T47D (cell line): ENCODE measurements at regions not wholly inside any gene's neighbourhood (a gene's known extent, or its start where the extent isn't known, plus 50 kb on each side); places are given as distances from the start of the nearest gene placed in this dataset.

ENCODE experiments used
- DNase-seq, 2 experiments: peaks; one replicate each; pipeline versions ENCODE4 v3.0.0 to v3.0.0-alpha.2; 2011 to 2012; ENCODE audit warnings: low read depth in 1 of 2, low spot score in 1 of 2
- JUND ChIP-seq: IDR thresholded peaks from 2 replicates; pipeline ENCODE4 v1.6.1; 2012; ENCODE audit warnings: low read depth
- in situ Hi-C: cut with HindIII; loops from 2 replicates; pipeline ENCODE4 v1.10.0; 2016; ENCODE audit warnings: low sequenced_read_pairs, low pct_unique_long_range_greater_than_20kb

- DNase-seq: peak in 1 of 2 experiments; percentile 3
- in situ Hi-C loops: no loop called here
- TF ChIP-seq JUND: no peak
Measured at GRCh38 chr1:13930151-13930550, 230.2 kb downstream of the PRDM2 start.

GRCh38 chr1:13931226-13931625 lies 231.2 kb downstream of the PRDM2 start:
- DNase-seq: no peak
- TF ChIP-seq JUND: no peak
- in situ Hi-C loops: no loop called here

GRCh38 chr1:13935336-13935735 lies 235.3 kb downstream of the PRDM2 start:
- no peak for TF ChIP-seq JUND
- in situ Hi-C loops: no loop called here
- no peak for DNase-seq

GRCh38 chr1:13941315-13941714 lies 241.3 kb downstream of the PRDM2 start:
- in situ Hi-C loops: no loop called here
- no peak for DNase-seq
- TF ChIP-seq JUND: no peak

DNA sequence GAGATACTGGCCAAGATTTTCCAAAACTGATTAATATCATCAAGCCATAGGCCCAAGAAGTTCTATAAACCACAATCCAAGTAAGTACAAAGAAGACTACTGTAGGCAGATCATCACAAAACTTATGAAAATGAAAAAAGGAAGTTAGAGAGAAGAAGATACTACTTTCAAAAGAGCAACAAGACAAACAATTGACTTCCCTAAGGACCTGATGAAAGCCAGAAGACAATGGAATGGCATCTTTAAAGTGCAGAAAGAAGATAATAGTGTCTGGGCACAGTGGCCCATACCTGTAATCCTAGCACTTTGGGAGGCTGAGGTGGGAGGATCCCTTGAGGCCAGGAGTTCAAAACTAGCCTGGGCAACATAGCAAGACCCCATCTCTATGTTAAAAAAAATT lies 243.1 kb downstream of the PRDM2 start:
- TF ChIP-seq JUND: no peak
- in situ Hi-C loops: no loop called here

DNA sequence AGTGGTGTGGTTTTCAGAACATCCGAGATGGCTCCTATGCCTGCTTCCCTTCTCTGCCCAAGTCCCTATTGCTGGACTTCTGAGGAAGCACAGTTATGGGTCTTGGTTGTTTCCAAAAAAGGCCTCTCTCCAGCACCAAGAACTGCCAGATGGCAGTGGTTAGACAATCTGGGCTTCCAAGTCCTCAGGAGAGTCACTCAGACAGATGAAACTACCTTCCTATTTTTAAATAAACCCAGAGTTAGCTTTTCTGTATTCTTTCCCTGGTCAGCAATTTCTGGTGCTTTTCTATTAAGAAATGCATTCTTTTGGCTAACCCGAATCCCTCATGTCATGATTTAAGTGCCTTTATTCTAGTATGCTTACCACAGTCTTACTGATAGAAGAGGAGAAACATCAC lies 245.9 kb downstream of the PRDM2 start:
- DNase-seq: no peak
- TF ChIP-seq JUND: no peak
- in situ Hi-C loops: no loop called here

More for the DNA sequence above, 243.1 kb downstream of the PRDM2 start:
- DNase-seq: no peak

- in situ Hi-C loops: no loop called here
- TF ChIP-seq JUND: no peak
- no peak for DNase-seq
Measured at GRCh38 chr1:13947658-13948057, 247.7 kb downstream of the PRDM2 start.

- in situ Hi-C loops: no loop called here
- no peak for TF ChIP-seq JUND
Measured at GRCh38 chr1:13948396-13948795, 248.4 kb downstream of the PRDM2 start.

DNA sequence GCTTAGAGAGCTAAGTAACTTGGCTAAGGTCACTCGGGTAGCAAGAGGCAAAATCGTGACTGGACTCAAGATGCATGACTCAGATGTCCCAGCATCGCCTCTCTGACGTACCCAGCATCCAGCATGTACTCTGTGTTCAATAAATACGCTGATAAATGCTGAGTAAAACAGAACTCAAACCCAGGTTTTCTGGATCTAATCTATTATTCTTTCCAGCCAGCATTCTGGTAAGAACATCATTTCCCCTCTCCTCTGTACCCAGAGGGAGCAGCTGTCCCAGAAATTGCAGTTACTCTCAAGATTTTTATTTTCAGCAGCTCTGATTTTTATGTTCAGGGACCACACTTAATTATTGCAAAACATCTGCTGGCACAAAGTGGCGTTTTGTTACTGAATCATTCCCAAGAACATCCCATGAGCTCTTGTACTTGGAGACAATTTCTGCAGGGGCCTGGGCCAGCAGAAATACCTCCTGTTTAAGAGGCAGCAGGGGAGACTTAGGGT lies 249.0 kb downstream of the PRDM2 start:
- in situ Hi-C loops: no loop called here
- TF ChIP-seq JUND: no peak
- no peak for DNase-seq

More at GRCh38 chr1:13948396-13948795, 248.4 kb downstream of the PRDM2 start:
- DNase-seq: no peak

- in situ Hi-C loops: no loop called here
- DNase-seq: no peak
- no peak for TF ChIP-seq JUND
Measured at GRCh38 chr1:13949546-13949945, 249.6 kb downstream of the PRDM2 start.

- DNase-seq: no peak
- no peak for TF ChIP-seq JUND
- in situ Hi-C loops: no loop called here
Measured at GRCh38 chr1:13950637-13951036, 250.6 kb downstream of the PRDM2 start.

DNA sequence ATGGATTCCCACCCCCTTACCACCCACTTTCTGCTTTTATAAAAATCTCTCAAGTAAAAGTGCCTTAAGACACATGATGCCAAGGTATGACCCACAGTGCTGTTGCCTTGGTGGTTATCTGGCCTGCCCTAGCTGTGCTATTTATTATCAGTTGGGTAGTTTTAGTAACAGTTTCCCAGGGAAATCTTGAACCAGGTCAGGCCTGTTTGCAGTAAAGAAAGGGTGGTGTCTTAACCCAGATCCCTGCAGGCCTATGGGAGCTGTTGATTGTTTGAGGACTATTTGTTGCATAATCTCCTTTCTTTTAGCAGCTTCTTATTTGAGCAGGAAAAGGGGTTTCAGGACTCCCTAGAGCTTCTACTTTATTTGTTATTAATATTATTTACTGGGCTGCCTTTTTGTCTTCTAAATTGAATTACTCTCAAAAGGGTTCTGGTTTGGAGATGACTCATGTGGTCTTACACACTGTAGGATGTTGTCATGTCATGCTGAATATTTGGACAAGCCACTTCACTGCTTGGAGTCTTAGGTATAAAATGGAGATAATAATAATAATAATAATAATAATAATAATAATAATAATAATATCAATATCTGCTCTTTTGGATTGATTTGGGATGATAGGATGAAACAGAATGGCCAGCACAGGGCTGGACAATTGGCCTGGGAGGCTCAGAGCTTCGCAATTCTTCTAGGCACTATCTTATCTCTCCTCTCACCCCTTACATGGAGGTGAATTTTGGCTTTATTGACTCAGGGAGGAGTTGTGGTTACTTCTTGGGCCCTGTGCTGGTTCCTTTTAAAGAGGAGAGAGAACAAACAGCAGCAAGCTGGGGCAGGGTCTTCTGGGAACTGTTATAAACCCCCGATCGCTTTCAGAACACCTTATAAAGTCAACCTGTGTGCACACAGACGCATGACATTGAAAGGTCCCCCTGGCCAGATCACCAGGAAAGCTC lies 252.1 kb downstream of the PRDM2 start:
- TF ChIP-seq JUND: no peak
- in situ Hi-C loops: no loop called here
- no peak for DNase-seq

- in situ Hi-C loops: no loop called here
- TF ChIP-seq JUND: no peak
- DNase-seq: no peak
Measured at GRCh38 chr1:13952985-13953384, 253.0 kb downstream of the PRDM2 start.

GRCh38 chr1:13956393-13956792 lies 256.4 kb downstream of the PRDM2 start:
- DNase-seq: no peak
- TF ChIP-seq JUND: no peak
- in situ Hi-C loops: no loop called here
